Endodermal cell (in vitro differentiated cells): ENCODE measurements at regions not wholly inside any gene's neighbourhood (a gene's known extent, or its start where the extent isn't known, plus 50 kb on each side); places are given as distances from the start of the nearest gene placed in this dataset.

Source experiments
- DNase-seq: peaks from one replicate; pipeline ENCODE4 v3.0.0-alpha.2; 2017
- H3K27ac ChIP-seq: 2 replicates; pipeline ENCODE4 v1.5.1; 2013; ENCODE audit warnings: mild to moderate bottlenecking, low read depth, low read length, moderate library complexity
- H3K27me3 ChIP-seq: 2 replicates; pipeline ENCODE4 v1.6.1; 2013; ENCODE audit warnings: mild to moderate bottlenecking, low read length, moderate library complexity; ENCODE audit not compliant: insufficient read depth, control insufficient read depth, poor library complexity, severe bottlenecking
- H3K36me3 ChIP-seq: 2 replicates; pipeline ENCODE4 v1.7.0; 2013; ENCODE audit warnings: mild to moderate bottlenecking, low read length, moderate library complexity; ENCODE audit not compliant: control insufficient read depth, insufficient read depth
- H3K4me1 ChIP-seq: one replicate; pipeline ENCODE4 v1.7.0; 2013; ENCODE audit warnings: low read length; ENCODE audit not compliant: control insufficient read depth, insufficient read depth
- H3K4me3 ChIP-seq: 2 replicates; pipeline ENCODE4 v1.5.1; 2013; ENCODE audit warnings: mild to moderate bottlenecking, low read length, moderate library complexity
- H3K9ac ChIP-seq: 2 replicates; pipeline ENCODE4 v1.6.1; 2013; ENCODE audit warnings: mild to moderate bottlenecking, low read length, moderate library complexity; ENCODE audit not compliant: poor library complexity, severe bottlenecking; ENCODE audit errors: extremely low read depth
- H3K9me3 ChIP-seq: 2 replicates; pipeline ENCODE4 v1.6.1; 2013; ENCODE audit warnings: mild to moderate bottlenecking, low read length, moderate library complexity; ENCODE audit not compliant: control insufficient read depth
- H3K27ac Mint-ChIP-seq: 2 replicates; pipeline ENCODE4 v1.8.0; 2020; ENCODE audit warnings: mixed read lengths
- H3K27me3 Mint-ChIP-seq: 2 replicates; pipeline ENCODE4 v1.8.0; 2021; ENCODE audit warnings: mild to moderate bottlenecking, mixed read lengths; ENCODE audit not compliant: insufficient read depth
- H3K36me3 Mint-ChIP-seq: 2 replicates; pipeline ENCODE4 v1.8.0; 2020; ENCODE audit warnings: low read depth, mixed read lengths
- H3K4me1 Mint-ChIP-seq: 2 replicates; pipeline ENCODE4 v1.8.0; 2020; ENCODE audit warnings: mixed read lengths
- H3K4me3 Mint-ChIP-seq: 2 replicates; pipeline ENCODE4 v1.8.0; 2020; ENCODE audit warnings: mild to moderate bottlenecking, moderate library complexity, mixed read lengths
- H3K9me3 Mint-ChIP-seq: 2 replicates; pipeline ENCODE4 v1.8.0; 2020; ENCODE audit warnings: mild to moderate bottlenecking, mixed read lengths
- CTCF ChIP-seq: fragments of 200-600 bp; sonication (generic); conservative IDR thresholded peaks from 2 replicates; pipeline ENCODE4 v1.5.0; 2021; ENCODE audit warnings: antibody characterized with exemption, mild to moderate bottlenecking
- WGBS, 2 experiments: methylation state at CpG; one replicate each; pipeline versions ENCODE4 v1.1.5 to v1.1.7; 2013; ENCODE audit warnings: missing lambda C conversion rate in 2 of 2, mixed read lengths in 1 of 2; ENCODE audit not compliant: insufficient coverage in 1 of 2, insufficient read length in 1 of 2; 5-methylcytosine and 5-hydroxymethylcytosine counted together

DNA sequence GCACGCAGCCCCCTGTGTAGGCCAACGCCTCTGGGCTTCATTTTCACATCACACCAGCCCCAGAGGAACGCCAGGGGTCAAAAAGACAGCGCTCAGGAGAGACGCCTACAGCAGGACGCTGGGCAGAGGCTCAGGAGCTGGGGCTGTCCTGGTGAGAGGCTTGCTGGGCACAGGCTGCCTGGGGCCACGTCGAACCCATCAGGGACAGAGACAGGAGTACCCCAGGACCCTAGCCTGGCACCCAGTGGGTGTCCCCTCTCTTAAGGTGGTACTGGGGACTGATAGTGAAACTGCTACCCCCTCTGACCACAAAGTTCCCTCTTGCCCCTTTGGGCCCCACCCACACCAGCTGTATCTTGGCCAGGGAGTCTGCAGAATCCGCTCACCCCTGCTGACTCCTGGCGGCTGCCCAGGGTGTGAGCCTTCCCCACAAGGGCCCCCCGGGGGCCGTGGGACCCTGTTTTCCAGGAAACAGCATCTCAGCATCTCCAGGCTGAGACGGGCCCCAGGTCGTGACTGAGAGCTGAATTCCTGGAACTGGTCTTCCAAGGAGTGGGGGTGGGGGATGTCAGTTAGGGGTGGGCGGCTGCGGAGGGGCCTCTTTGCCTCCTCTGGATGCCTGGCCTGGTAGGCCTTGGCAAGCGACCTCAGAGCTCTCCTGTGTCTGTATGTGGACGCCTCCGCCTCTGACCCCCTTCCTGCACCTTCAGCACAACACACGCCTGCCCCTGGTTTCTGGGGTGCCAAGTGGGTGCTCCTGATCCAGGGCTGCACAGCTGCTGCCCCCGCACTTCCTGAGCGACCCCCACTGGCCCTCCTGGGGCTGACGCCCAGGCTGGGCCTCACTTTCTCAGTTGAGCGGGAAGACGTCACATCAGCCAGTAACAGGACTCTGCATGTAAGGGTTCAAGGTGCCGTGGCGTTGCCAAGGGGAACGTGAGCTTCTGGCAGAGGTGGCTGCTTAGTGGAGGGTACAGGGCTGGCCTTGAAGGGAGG is 321.9 kb upstream of the RTL1 start:
- no peaks in the 10 kb centered on the region for H3K9me3 ChIP-seq
- no peaks in the 10 kb centered on the region for H3K27me3 ChIP-seq
- TF ChIP-seq CTCF = no peak
- Mint-ChIP-seq H3K27me3 (peaks cover 1% of the 10 kb centered on the region), H3K9me3 (peaks cover 4% of the 10 kb centered on the region), H3K27ac (no peak overlapping the region), H3K4me1 (peaks cover 3% of the 10 kb centered on the region), H3K4me3 (no peak overlapping the region), H3K36me3 (no peaks in the 10 kb centered on the region)
- H3K4me3 ChIP-seq = no peak overlapping the region
- no peak overlapping the region for H3K9ac ChIP-seq
- 84 to 91% methylated on average over 9 to 28 of the region's 28 CpGs for WGBS, 2 experiments
- peak overlapping the region; percentile 99 for H3K27ac ChIP-seq
- DNase-seq = peak; percentile 45
- no peaks in the 10 kb centered on the region for H3K36me3 ChIP-seq
- no peaks in the 10 kb centered on the region for H3K4me1 ChIP-seq

DNA sequence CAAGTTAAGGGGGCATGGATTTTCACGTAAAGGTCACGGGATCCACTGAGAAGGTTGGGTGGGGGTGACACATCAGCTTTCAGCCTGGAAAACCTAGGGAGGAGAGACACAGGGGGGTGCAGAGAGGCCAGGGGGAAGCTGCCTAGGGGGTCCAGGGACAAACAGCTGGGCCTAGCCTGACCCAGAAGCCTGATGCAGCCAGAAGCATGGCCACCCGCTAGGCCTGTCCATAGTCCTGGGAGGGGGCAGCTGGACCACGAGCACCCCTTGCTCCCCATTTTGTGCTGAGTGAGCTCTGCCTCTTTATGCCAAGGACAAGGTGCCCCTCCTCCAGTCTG is 322.7 kb upstream of the RTL1 start:
- peaks cover 4% of the 10 kb centered on the region for H3K9me3 Mint-ChIP-seq
- H3K9me3 ChIP-seq = no peaks in the 10 kb centered on the region
- peak; percentile 25 for DNase-seq
- no peak overlapping the region for H3K9ac ChIP-seq
- H3K4me1 ChIP-seq = no peaks in the 10 kb centered on the region
- H3K4me3 ChIP-seq = no peak overlapping the region
- H3K4me3 Mint-ChIP-seq = no peak overlapping the region
- no peaks in the 10 kb centered on the region for H3K36me3 ChIP-seq
- TF ChIP-seq CTCF = no peak
- H3K27me3 ChIP-seq = no peaks in the 10 kb centered on the region
- 88% methylated on average over 4 of the region's 4 CpGs; no CpG with 5 or more reads in 1 of the 2 experiments for WGBS, 2 experiments
- no peak overlapping the region for H3K27ac Mint-ChIP-seq
- H3K27me3 Mint-ChIP-seq = peaks cover 1% of the 10 kb centered on the region
- no peaks in the 10 kb centered on the region for H3K36me3 Mint-ChIP-seq
- H3K4me1 Mint-ChIP-seq = peaks cover 3% of the 10 kb centered on the region
- no peak overlapping the region for H3K27ac ChIP-seq

DNA sequence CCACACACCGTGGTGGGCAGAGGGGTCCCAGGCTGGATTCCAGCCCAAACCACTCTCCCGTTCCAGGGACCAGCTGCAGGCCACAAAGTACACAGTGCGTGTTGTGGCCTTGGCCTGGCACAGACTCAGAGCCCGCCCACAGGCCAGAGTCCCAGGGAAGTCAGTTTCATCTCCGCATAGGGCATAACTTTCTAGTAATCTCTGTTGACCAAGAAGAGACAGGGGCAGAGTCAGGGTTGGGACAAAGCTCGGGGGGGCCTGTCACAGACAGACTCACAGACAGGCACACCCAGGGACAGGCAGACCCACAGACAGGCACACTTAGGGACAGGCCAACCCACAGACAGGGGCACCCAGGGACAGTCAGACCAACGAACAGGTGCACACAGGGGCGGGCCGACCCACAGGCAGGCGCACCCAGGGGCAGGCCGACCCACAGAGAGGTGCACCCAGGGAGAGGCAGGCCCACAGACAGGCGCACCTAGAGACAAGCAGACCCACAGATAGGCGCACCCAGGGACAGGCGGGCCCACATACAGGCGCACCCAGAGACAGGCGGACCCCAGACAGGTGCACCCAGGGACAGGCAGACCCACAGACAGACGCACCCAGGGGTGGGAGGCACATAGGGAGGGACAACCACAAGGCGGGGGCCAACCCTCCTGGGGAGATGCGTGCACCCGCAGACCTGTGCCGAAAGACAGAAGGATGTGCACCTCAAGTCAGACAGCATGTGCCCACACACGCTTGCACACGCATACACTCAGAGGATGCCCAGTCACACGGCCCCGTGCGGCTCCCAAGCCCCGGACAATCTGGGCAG is 323.3 kb upstream of the RTL1 start:
- TF ChIP-seq CTCF = no peak
- Histone ChIP-seq H3K4me1 (no peaks in the 10 kb centered on the region), H3K36me3 (no peaks in the 10 kb centered on the region), H3K9ac (no peak overlapping the region), H3K27ac (no peak overlapping the region), H3K4me3 (no peak overlapping the region), H3K27me3 (no peaks in the 10 kb centered on the region), H3K9me3 (no peaks in the 10 kb centered on the region)
- peaks cover 3% of the 10 kb centered on the region for H3K4me1 Mint-ChIP-seq
- peaks cover 4% of the 10 kb centered on the region for H3K9me3 Mint-ChIP-seq
- no peak overlapping the region for H3K27ac Mint-ChIP-seq
- H3K4me3 Mint-ChIP-seq = no peak overlapping the region
- peak; percentile 37 for DNase-seq
- 93% methylated on average over 19 to 27 of the region's 27 CpGs for WGBS, 2 experiments
- H3K27me3 Mint-ChIP-seq = no peaks in the 10 kb centered on the region
- no peaks in the 10 kb centered on the region for H3K36me3 Mint-ChIP-seq
